Activated CD4-positive, alpha-beta T cell treated with anti-CD3 and anti-CD28 coated beads for 48 hours (primary cell): ENCODE measurements at regions not wholly inside any gene's neighbourhood (a gene's known extent, or its start where the extent isn't known, plus 50 kb on each side); places are given as distances from the start of the nearest gene placed in this dataset.
"Not testable (repeated sequence)": the region's sequence is repeated elsewhere in the genome, so short reads cannot be mapped to it uniquely, and the experiment has no call there.

Experiments used
- DNase-seq: peaks from one replicate; pipeline ENCODE4 v3.0.0-alpha.2; 2020

DNA sequence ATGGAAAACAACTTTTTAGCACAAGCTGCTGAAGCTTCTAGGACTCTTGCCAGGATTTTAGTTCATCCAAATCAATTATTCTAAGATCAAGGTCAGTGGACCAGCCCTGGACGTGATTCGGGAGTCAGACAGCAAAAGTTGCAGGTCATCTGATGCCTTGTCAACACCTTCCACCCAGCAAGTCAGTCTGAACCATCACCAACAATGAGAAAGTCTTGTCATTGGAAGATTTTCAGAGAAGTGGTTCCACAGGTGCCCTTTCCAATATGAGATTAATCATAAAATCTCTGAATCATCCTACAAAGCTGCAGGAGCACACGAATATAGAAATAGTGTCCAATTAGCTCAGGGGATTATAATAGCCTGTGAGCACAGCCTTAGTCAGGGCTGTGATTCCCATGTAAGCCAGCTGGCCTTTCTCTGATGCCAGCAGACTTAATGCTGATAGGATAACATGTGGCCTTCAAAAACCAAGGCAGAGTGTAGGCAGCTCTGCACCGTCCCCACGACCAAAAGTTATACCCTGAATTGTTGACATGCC lies 445.0 kb upstream of the TRPC7 start:
- DNase-seq = no peak

- DNase-seq = no peak
Observed at GRCh38 chr5:136809382-136809781, 444.0 kb upstream of the TRPC7 start.

GRCh38 chr5:136808756-136809155 lies 443.4 kb upstream of the TRPC7 start:
- DNase-seq = no peak

- DNase-seq = no peak
Observed at GRCh38 chr5:136805466-136805865, 440.1 kb upstream of the TRPC7 start.

GRCh38 chr5:136802383-136802782 lies 437.0 kb upstream of the TRPC7 start:
- DNase-seq = no peak

DNA sequence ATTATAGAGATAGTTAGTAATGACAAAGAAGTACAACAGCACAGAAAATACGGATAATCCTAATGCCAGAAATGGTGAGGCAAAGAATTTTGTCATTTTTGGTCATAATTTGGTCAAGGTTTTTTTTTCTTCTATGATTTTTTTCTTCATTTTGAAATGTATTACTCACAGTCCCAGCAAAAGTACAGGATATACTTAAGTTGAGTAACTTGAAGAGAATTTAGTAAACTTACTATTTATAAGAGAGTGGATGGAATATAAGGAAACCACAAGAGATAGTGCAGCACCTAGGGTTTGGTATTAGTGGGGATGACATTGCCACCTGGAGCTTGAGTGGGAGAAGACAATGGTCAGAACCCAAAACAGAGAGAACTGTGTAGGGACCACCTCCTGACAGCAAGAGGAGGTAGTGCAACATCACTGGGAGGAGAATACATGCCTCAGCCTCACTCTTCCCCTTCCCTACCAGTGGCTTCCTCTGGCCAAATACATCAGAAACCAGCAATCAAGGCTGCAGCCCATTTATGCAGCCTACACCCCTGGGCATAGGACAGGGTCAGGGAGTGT lies 434.5 kb upstream of the TRPC7 start:
- no peak for DNase-seq

DNA sequence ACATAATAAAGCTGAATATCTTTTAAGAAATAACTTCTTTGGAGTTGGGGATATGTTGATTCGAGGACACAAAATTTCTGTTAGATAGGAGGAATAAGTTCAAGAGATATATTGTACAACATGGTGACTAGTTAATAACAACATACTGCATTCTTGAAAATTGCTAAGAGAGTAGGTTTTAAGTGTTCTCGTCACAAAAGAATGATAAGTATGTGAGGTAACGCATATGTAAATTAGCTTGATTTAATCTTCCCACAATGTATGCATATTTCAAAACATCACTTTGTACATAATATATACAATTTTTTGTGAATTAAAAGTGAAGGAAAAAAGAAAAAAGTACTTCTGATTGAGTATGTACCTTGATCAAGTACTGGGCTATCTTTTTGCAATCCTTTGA lies 428.0 kb upstream of the TRPC7 start:
- no peak for DNase-seq

DNA sequence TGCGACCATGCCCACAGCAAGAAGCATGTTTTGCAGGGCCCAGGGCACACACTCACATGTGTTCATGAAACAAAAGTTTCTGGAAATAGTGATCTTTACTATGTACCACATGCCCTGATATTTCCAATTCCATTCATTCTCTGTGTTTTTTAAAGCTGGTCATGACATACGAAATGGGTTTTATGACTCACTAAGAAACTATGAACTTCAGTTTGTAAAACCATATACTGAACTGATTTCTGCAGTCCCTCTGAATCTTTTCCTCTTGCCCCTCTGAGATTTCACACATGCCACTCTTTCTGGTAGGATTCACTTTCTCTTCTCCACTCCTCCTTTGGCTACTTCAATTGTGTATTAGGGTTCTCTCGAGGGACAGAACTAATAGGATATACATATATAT lies 416.1 kb upstream of the TRPC7 start:
- no peak for DNase-seq

DNA sequence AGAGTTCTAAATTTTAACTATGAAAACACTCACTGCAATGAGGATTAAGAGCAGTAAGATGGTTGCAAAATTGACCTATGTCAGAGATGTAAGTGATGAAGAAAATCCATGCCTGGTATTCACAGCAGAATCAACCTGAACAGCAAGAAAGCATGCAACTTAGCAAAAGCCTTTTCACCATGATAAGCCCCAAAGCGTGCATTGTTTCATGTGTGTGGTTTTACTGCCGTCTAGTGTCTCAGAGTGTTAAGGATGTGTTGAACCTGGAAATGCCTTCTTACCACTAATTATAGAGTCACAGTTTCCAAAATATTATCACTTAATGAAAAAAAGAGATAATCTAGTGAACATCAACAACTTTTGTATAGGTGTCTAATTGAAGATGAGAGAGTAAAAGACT lies 415.2 kb upstream of the TRPC7 start:
- no peak for DNase-seq

- no peak for DNase-seq
Observed at GRCh38 chr5:136776022-136776927, 410.9 kb upstream of the TRPC7 start.

DNA sequence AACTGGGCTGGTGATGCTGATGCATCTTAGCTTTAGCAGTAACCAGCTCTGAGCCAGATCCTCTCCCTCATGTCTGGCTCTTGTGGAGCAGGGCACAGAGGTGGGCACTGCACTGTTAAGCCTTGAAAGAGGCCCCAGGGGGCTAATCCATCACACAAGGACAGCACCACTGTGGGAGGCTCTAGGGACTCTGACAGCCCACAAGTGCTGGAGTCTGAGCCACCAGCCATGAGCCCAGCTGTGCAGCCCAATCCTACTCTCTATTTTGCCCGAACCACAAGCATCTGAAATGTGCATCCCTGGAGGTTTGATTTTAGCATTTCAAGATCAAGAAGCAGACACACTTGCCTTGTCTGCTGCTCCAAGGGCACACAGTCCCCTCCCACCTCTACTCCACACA lies 407.1 kb upstream of the TRPC7 start:
- no peak for DNase-seq

DNA sequence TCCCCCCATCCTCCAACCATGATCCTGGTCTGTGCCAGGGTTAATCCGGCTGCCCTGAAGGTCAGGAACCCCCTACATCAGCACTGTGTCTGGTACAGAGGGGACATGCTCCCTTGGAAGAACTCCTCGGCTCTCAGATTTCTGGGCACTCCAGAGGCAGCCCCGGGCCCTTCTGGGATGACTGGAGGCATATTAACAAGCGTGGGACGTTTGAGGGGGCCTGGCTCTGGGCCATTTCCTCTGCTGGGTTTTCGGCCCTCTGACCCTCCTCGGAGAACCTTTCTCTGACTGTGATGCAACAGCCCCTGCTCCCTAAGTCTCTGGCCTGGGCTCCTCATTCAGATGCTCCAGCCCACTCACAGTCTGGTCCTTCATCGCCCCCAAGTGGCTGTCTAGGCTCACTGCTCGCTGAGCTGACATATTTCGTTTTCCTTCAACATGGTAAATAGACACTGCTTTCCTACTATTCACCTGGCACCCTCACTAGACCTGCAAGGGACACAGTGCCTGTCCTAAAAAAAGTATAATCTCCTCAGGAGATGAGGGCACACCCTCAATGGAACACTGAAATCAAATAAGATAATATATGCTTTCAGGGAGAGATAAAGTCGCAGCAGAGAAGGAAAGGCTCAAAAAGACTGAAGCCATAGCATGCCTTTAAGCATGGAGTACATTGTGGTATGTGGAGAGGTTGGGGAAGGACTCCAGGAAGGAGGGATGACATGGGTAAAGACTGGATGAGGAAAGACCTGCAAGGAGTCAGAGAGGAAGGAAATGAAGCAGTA lies 404.7 kb upstream of the TRPC7 start:
- DNase-seq = peak; percentile 53

GRCh38 chr5:136769093-136769492 lies 403.7 kb upstream of the TRPC7 start:
- no peak for DNase-seq

- DNase-seq = no peak
Observed at GRCh38 chr5:136768457-136768856, 403.1 kb upstream of the TRPC7 start.

DNA sequence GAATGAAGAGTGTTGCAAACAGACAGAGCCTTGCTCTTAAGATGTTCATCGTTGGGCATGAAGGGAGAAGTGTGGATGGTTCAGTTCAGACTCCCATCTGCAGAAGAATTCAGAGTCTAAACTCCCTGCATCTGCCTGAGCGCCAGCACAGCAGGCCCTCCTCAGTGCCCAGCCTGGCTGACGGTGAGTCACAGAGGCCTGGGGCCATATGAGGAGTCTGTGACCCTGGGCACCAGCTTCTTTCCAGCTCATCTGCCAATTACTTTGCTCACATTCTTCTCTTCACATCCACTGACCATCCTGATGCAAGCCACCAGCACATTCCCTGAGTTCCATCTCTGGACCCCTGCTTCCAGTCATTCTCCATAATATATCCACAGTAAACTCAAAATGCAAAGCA lies 401.1 kb upstream of the TRPC7 start:
- no peak for DNase-seq

GRCh38 chr5:136764601-136765000 lies 399.3 kb upstream of the TRPC7 start:
- no peak for DNase-seq

- DNase-seq = no peak
Observed at GRCh38 chr5:136763548-136763947, 398.2 kb upstream of the TRPC7 start.

GRCh38 chr5:136754216-136754615 lies 388.9 kb upstream of the TRPC7 start:
- no peak for DNase-seq

GRCh38 chr5:136750224-136750862 lies 385.0 kb upstream of the TRPC7 start:
- no peak for DNase-seq

GRCh38 chr5:136749016-136749415 lies 383.7 kb upstream of the TRPC7 start:
- no peak for DNase-seq

- no peak for DNase-seq
Observed at GRCh38 chr5:136743052-136743451, 377.7 kb upstream of the TRPC7 start.

DNA sequence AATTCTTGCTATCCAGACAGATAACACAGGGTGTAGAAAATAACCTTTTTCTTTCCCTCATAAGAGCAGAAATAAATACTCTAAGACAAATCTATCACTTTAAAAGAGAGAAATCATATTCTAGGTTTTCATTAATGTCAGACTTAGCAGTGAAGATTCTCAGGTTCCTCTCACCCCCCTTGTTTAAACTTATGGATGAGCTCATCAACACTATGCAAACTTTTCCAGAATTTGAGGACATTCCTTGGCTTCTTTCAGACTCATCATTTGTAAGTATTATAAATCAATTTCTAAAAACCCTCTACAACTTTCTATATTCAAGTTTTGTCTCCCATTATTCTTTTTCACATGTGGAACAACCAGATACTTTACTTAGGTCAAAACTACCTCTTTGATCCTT lies 374.9 kb upstream of the TRPC7 start:
- DNase-seq = no peak

- DNase-seq = not testable (repeated sequence)
Observed at GRCh38 chr5:136739271-136739670, 373.9 kb upstream of the TRPC7 start.
